GM23338 (cell line): ENCODE measurements at regions not wholly inside any gene's neighbourhood (a gene's known extent, or its start where the extent isn't known, plus 50 kb on each side); places are given as distances from the start of the nearest gene placed in this dataset.

Experiments
- ATAC-seq: fragments of 200-7000 bp; cut with Tn5 transposase; 3 replicates; pipeline ENCODE4 v1.9.1; 2020
- DNase-seq: peaks from one replicate; pipeline ENCODE4 v3.0.0-alpha.2; 2015; ENCODE audit warnings: low spot score
- H2AFZ ChIP-seq: fragments of 200-600 bp; sonication (generic); 2 replicates; pipeline ENCODE4 v1.8.0; 2016; ENCODE audit warnings: antibody characterized with exemption, mild to moderate bottlenecking, moderate library complexity
- H3F3A ChIP-seq: fragments of 200-600 bp; sonication (generic); replicated peaks from 2 replicates; pipeline ENCODE4 v1.8.0; 2017; ENCODE audit warnings: antibody characterized with exemption, mixed run types, low read depth
- H3K27ac ChIP-seq: fragments of 200-600 bp; sonication (generic); 2 replicates; pipeline ENCODE4 v1.6.1; 2016; ENCODE audit warnings: low read depth
- H3K27me3 ChIP-seq: fragments of 200-600 bp; sonication (generic); 2 replicates; pipeline ENCODE4 v1.8.0; 2016; ENCODE audit warnings: mild to moderate bottlenecking, mixed run types, moderate library complexity; ENCODE audit not compliant: insufficient read depth
- H3K36me3 ChIP-seq: fragments of 200-600 bp; sonication (generic); 2 replicates; pipeline ENCODE4 v1.8.0; 2016; ENCODE audit warnings: mild to moderate bottlenecking; ENCODE audit not compliant: insufficient read depth
- H3K4me1 ChIP-seq: fragments of 200-600 bp; sonication (generic); 2 replicates; pipeline ENCODE4 v1.8.0; 2016; ENCODE audit warnings: mild to moderate bottlenecking, moderate library complexity; ENCODE audit not compliant: insufficient read depth
- H3K4me2 ChIP-seq: fragments of 200-600 bp; sonication (generic); 2 replicates; pipeline ENCODE4 v1.7.1; 2017; ENCODE audit warnings: mixed run types
- H3K4me3 ChIP-seq: fragments of 200-600 bp; sonication (generic); 2 replicates; pipeline ENCODE4 v1.6.1; 2016; ENCODE audit warnings: mixed run types
- H3K79me2 ChIP-seq: fragments of 200-600 bp; sonication (generic); replicated peaks from 2 replicates; pipeline ENCODE4 v1.8.0; 2017; ENCODE audit warnings: mild to moderate bottlenecking; ENCODE audit not compliant: insufficient read depth
- H3K9me2 ChIP-seq: fragments of 200-600 bp; sonication (generic); 2 replicates; pipeline ENCODE4 v1.8.0; 2017; ENCODE audit not compliant: insufficient read depth
- H4K20me1 ChIP-seq: fragments of 200-600 bp; sonication (generic); replicated peaks from 2 replicates; pipeline ENCODE4 v1.8.0; 2017; ENCODE audit warnings: mild to moderate bottlenecking; ENCODE audit not compliant: insufficient read depth
- H3K27ac Mint-ChIP-seq: 2 replicates; pipeline ENCODE4 v1.8.0; 2020; ENCODE audit warnings: inconsistent platforms, mild to moderate bottlenecking, moderate library complexity, mixed read lengths
- H3K27me3 Mint-ChIP-seq: 3 replicates; pipeline ENCODE4 v1.8.0; 2022; ENCODE audit warnings: low read depth, mild to moderate bottlenecking, moderate library complexity, mixed read lengths, inconsistent platforms; ENCODE audit not compliant: insufficient read depth, poor library complexity
- H3K36me3 Mint-ChIP-seq: 3 replicates; pipeline ENCODE4 v1.8.0; 2021; ENCODE audit warnings: low read depth, mild to moderate bottlenecking, inconsistent platforms, moderate library complexity, mixed read lengths
- H3K4me1 Mint-ChIP-seq: 3 replicates; pipeline ENCODE4 v1.8.0; 2020; ENCODE audit warnings: mild to moderate bottlenecking, inconsistent platforms, mixed read lengths
- H3K4me3 Mint-ChIP-seq: 3 replicates; pipeline ENCODE4 v1.8.0; 2021; ENCODE audit warnings: moderate library complexity, mild to moderate bottlenecking, inconsistent platforms, mixed read lengths
- H3K9me3 Mint-ChIP-seq: 3 replicates; pipeline ENCODE4 v1.8.0; 2020; ENCODE audit warnings: moderate library complexity, mild to moderate bottlenecking, inconsistent platforms, mixed read lengths
- ETS1 ChIP-seq: IDR thresholded peaks from 2 replicates; pipeline ENCODE4 v1.6.1; 2016; ENCODE audit warnings: antibody characterized with exemption
- EZH2 ChIP-seq: fragments of 200-600 bp; sonication (generic); IDR thresholded peaks from one replicate; pipeline ENCODE4 v1.8.0; 2017; ENCODE audit warnings: antibody characterized with exemption, mild to moderate bottlenecking, low read depth; ENCODE audit not compliant: unreplicated experiment
- JUNB ChIP-seq: IDR thresholded peaks from one replicate; pipeline ENCODE4 v1.6.1; 2016; ENCODE audit warnings: antibody characterized with exemption; ENCODE audit not compliant: unreplicated experiment
- NANOG ChIP-seq: IDR thresholded peaks from 2 replicates; pipeline ENCODE4 v1.6.1; 2016; ENCODE audit warnings: antibody characterized with exemption, borderline replicate concordance
- REST ChIP-seq: IDR thresholded peaks from one replicate; pipeline ENCODE4 v1.6.1; 2018; ENCODE audit warnings: antibody characterized with exemption; ENCODE audit not compliant: unreplicated experiment
- ZNF331 ChIP-seq: fragments of 250-450 bp; sonication (Bioruptor Pico); IDR thresholded peaks from 2 replicates; pipeline ENCODE4 v1.5.0; 2020; ENCODE audit warnings: low read depth, mild to moderate bottlenecking, moderate library complexity
- ZNF462 ChIP-seq: fragments of 250-450 bp; sonication (Bioruptor Pico); IDR thresholded peaks from 2 replicates; pipeline ENCODE4 v1.5.0; 2020; ENCODE audit warnings: mild to moderate bottlenecking, moderate library complexity

GRCh38 chr9:119788921-119789320 is 419.7 kb upstream of the BRINP1 start:
- H4K20me1 ChIP-seq, result no peaks in the 10 kb centered on the region
- H3K4me1 ChIP-seq, result peaks cover 5% of the 10 kb centered on the region; the same call in 1 of the 2 replicates
- no peak overlapping the region for H2AFZ ChIP-seq
- H3K9me2 ChIP-seq, result no peaks in the 10 kb centered on the region; the same call in 1 of the 2 replicates
- no peak overlapping the region for H3K27ac ChIP-seq
- H3K9me3 Mint-ChIP-seq, result no peaks in the 10 kb centered on the region
- no peak for TF ChIP-seq ETS1
- TF ChIP-seq EZH2, result no peak
- H3K4me1 Mint-ChIP-seq, result peaks cover 5% of the 10 kb centered on the region
- H3K4me3 Mint-ChIP-seq, result no peak overlapping the region
- DNase-seq, result no peak
- H3K27me3 Mint-ChIP-seq, result no peaks in the 10 kb centered on the region
- H3F3A ChIP-seq, result no peaks in the 10 kb centered on the region
- H3K36me3 ChIP-seq, result no peaks in the 10 kb centered on the region
- ATAC-seq, result no peak
- no peak overlapping the region for H3K27ac Mint-ChIP-seq
- H3K27me3 ChIP-seq, result no peaks in the 10 kb centered on the region
- H3K36me3 Mint-ChIP-seq, result no peaks in the 10 kb centered on the region
- H3K4me2 ChIP-seq, result no peak overlapping the region
- no peaks in the 10 kb centered on the region for H3K79me2 ChIP-seq
- no peak overlapping the region for H3K4me3 ChIP-seq

GRCh38 chr9:119781886-119782285 is 412.7 kb upstream of the BRINP1 start:
- H3K4me2 ChIP-seq, result no peak overlapping the region
- no peak for ATAC-seq
- no peak for DNase-seq
- Mint-ChIP-seq H3K27me3 (peaks cover 2% of the 10 kb centered on the region), H3K4me3 (no peak overlapping the region), H3K9me3 (no peaks in the 10 kb centered on the region), H3K36me3 (no peaks in the 10 kb centered on the region), H3K4me1 (peaks cover 5% of the 10 kb centered on the region), H3K27ac (no peak overlapping the region)
- no peaks in the 10 kb centered on the region for H3K27me3 ChIP-seq
- no peaks in the 10 kb centered on the region for H4K20me1 ChIP-seq
- no peak overlapping the region for H2AFZ ChIP-seq
- no peaks in the 10 kb centered on the region for H3K79me2 ChIP-seq
- H3F3A ChIP-seq, result no peaks in the 10 kb centered on the region
- peaks cover 5% of the 10 kb centered on the region; the same call in 1 of the 2 replicates for H3K4me1 ChIP-seq
- no peaks in the 10 kb centered on the region for H3K9me2 ChIP-seq
- no peak overlapping the region for H3K4me3 ChIP-seq
- no peak overlapping the region for H3K27ac ChIP-seq
- no peak for TF ChIP-seq ZNF462 (CRISPR knock-in tag)
- no peak for TF ChIP-seq JUNB
- TF ChIP-seq ZNF331 (CRISPR knock-in tag), result no peak
- no peak for TF ChIP-seq NANOG
- no peak for TF ChIP-seq REST
- H3K36me3 ChIP-seq, result no peaks in the 10 kb centered on the region
